ENCODE measurements at regions not wholly inside any gene's neighbourhood (a gene's known extent, or its start where the extent isn't known, plus 50 kb on each side); places are given as distances from the start of the nearest gene placed in this dataset.

DNA sequence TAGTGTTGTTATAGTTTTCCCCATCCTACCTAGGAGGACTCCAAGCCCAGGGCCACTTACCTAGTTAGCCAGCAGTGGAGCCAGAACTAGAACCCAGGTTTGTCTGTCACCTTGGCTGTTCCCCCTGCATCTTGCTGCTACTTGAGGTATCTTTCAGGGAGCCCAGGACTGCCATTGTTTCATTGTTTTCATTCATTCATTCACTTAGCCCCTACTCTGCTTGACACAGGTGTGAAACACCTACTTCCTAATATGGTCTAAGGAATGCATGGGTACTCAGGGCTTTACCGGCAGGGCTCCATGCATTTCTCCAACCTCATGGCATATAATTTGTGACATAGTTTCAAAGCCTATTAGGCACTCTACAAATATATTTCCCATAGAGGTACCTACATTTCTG, 266.6 kb upstream of the TPM1 start:
- H3K79me2 ChIP-seq (ENCODE audit: low read length) = no peaks in the 10 kb centered on the region
- H3K4me2 ChIP-seq (ENCODE audit: low read length) = no peak overlapping the region
- no peak overlapping the region for H2AFZ ChIP-seq (ENCODE audit: low read depth, low read length)
- no peaks in the 10 kb centered on the region for H3K36me3 ChIP-seq (replicated peaks; ENCODE audit: low read depth, low read length)
- H3K27ac ChIP-seq (ENCODE audit: low read length) = no peak overlapping the region
- TF ChIP-seq EZH2phosphoT487 (IDR thresholded peaks at IDR 0.05; ENCODE audit: low read depth) = no peak
- TF ChIP-seq, protein P1, sequence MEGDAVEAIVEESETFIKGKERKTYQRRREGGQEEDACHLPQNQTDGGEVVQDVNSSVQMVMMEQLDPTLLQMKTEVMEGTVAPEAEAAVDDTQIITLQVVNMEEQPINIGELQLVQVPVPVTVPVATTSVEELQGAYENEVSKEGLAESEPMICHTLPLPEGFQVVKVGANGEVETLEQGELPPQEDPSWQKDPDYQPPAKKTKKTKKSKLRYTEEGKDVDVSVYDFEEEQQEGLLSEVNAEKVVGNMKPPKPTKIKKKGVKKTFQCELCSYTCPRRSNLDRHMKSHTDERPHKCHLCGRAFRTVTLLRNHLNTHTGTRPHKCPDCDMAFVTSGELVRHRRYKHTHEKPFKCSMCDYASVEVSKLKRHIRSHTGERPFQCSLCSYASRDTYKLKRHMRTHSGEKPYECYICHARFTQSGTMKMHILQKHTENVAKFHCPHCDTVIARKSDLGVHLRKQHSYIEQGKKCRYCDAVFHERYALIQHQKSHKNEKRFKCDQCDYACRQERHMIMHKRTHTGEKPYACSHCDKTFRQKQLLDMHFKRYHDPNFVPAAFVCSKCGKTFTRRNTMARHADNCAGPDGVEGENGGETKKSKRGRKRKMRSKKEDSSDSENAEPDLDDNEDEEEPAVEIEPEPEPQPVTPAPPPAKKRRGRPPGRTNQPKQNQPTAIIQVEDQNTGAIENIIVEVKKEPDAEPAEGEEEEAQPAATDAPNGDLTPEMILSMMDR (IDR thresholded peaks at IDR 0.05; ENCODE audit: low read depth, low read length) = no peak
- no peaks in the 10 kb centered on the region for H3K27me3 ChIP-seq (ENCODE audit: low read depth, low read length)
- no peaks in the 10 kb centered on the region for H3K9me3 ChIP-seq (ENCODE audit: insufficient read depth, low read length)
- H4K20me1 ChIP-seq (ENCODE audit: insufficient read depth, low read length) = no peaks in the 10 kb centered on the region
- no peak overlapping the region for H3K4me3 ChIP-seq (ENCODE audit: low read length)
- no peaks in the 10 kb centered on the region for H3K4me1 ChIP-seq (ENCODE audit: low read length)
- no peak overlapping the region for H3K9ac ChIP-seq (ENCODE audit: low read length)

DNA sequence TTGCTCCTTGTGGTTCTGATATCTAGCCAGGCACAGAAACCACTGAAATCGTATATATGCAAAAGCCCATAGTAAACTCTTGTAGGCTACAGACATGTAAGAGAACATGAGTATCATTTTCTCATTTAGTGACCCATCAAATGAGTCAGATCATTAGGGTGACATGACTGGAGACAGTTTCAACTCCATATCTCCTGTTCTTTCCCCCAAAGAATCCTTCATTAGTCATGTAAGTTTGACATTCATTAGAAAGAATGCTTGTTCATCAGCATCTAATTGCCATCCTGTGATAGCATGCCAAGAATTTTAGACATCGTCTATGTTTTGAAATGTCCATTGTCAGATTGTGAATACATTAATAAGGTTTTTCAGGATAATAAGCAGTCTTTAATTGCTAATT, 264.9 kb upstream of the TPM1 start:
- no peak overlapping the region for H3K9ac ChIP-seq (ENCODE audit: low read length)
- no peaks in the 10 kb centered on the region for H3K79me2 ChIP-seq (ENCODE audit: low read length)
- H4K20me1 ChIP-seq (ENCODE audit: insufficient read depth, low read length) = no peaks in the 10 kb centered on the region
- no peaks in the 10 kb centered on the region for H3K27me3 ChIP-seq (ENCODE audit: low read depth, low read length)
- H3K27ac ChIP-seq (ENCODE audit: low read length) = no peak overlapping the region
- no peak overlapping the region for H3K4me2 ChIP-seq (ENCODE audit: low read length)
- H2AFZ ChIP-seq (ENCODE audit: low read depth, low read length) = no peak overlapping the region
- no peak overlapping the region for H3K4me3 ChIP-seq (ENCODE audit: low read length)
- TF ChIP-seq, protein P1 (IDR thresholded peaks at IDR 0.05; ENCODE audit: low read depth, low read length) = no peak
- no peak for TF ChIP-seq EZH2phosphoT487 (IDR thresholded peaks at IDR 0.05; ENCODE audit: low read depth)
- no peaks in the 10 kb centered on the region for H3K4me1 ChIP-seq (ENCODE audit: low read length)
- no peaks in the 10 kb centered on the region for H3K36me3 ChIP-seq (replicated peaks; ENCODE audit: low read depth, low read length)
- H3K9me3 ChIP-seq (ENCODE audit: insufficient read depth, low read length) = no peaks in the 10 kb centered on the region

DNA sequence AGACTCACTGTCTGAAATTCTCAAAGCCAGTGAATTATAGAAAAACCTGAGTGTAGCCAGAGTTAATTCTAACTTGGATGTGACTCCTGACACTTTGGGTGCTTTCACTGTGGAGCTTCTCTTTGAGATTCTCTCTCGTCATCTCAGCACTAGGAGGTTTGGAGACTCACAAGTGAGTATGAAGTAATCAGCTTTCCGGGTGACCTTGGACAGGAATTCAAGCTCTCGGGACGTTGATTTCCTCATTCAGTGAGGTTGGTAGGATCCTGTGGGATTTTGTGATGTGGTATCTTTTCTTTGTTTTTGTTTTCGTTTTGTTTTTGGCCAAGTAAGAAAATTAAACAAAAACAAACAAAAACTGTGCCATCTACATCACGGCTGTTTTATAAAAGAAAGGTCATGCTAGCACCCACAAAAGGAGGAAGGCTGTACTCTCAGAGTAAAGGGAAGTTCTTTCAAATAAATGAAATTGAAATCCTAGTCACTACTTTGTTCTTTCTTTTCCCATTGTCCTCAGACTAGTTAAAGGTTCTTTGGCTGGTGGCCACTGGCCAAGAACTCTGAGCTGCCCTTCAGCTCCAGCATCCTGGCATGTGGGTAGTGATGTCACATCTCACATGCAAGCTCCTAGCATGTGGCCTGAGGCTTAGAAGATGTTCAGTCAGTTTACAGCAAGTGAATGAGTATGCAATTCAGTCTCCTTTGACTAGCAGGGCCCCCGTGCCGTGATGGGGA, 263.3 kb upstream of the TPM1 start:
- Histone ChIP-seq H4K20me1 (ENCODE audit: insufficient read depth, low read length) (no peaks in the 10 kb centered on the region), H2AFZ (ENCODE audit: low read depth, low read length) (no peak overlapping the region), H3K4me2 (ENCODE audit: low read length) (no peak overlapping the region), H3K4me3 (ENCODE audit: low read length) (no peak overlapping the region), H3K36me3 (replicated peaks; ENCODE audit: low read depth, low read length) (no peaks in the 10 kb centered on the region), H3K9ac (ENCODE audit: low read length) (no peak overlapping the region), H3K27ac (ENCODE audit: low read length) (no peak overlapping the region), H3K27me3 (ENCODE audit: low read depth, low read length) (no peaks in the 10 kb centered on the region), H3K79me2 (ENCODE audit: low read length) (no peaks in the 10 kb centered on the region), H3K9me3 (ENCODE audit: insufficient read depth, low read length) (no peaks in the 10 kb centered on the region), H3K4me1 (ENCODE audit: low read length) (no peaks in the 10 kb centered on the region)
- no peak for TF ChIP-seq EZH2phosphoT487 (IDR thresholded peaks at IDR 0.05; ENCODE audit: low read depth)
- TF ChIP-seq, protein P1 (IDR thresholded peaks at IDR 0.05; ENCODE audit: low read depth, low read length) = no peak

DNA sequence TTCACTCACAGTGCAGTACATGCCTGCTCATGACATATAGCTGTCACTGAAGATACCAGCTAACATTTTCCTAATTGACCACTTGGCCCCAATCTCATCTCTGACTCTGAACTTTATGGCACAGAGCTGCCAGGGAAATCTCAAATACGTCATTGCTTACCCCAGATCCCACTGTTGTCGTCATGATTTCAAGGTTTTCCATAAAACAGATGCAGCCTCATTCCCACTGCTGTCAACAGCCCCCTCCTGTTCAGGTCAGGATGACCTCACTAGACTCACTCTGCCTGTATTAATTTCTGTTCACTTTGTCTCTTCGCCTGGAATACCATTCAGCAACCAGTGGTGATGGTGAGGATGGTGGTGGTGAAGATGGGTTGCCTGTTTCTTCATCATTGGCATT, 262.6 kb upstream of the TPM1 start:
- H3K27me3 ChIP-seq (ENCODE audit: low read depth, low read length) = no peaks in the 10 kb centered on the region
- no peaks in the 10 kb centered on the region for H3K36me3 ChIP-seq (replicated peaks; ENCODE audit: low read depth, low read length)
- no peak overlapping the region for H3K4me2 ChIP-seq (ENCODE audit: low read length)
- no peaks in the 10 kb centered on the region for H3K79me2 ChIP-seq (ENCODE audit: low read length)
- H3K4me3 ChIP-seq (ENCODE audit: low read length) = no peak overlapping the region
- no peaks in the 10 kb centered on the region for H3K4me1 ChIP-seq (ENCODE audit: low read length)
- H2AFZ ChIP-seq (ENCODE audit: low read depth, low read length) = no peak overlapping the region
- H3K9ac ChIP-seq (ENCODE audit: low read length) = no peak overlapping the region
- no peaks in the 10 kb centered on the region for H3K9me3 ChIP-seq (ENCODE audit: insufficient read depth, low read length)
- H3K27ac ChIP-seq (ENCODE audit: low read length) = no peak overlapping the region
- H4K20me1 ChIP-seq (ENCODE audit: insufficient read depth, low read length) = no peaks in the 10 kb centered on the region
- no peak for TF ChIP-seq EZH2phosphoT487 (IDR thresholded peaks at IDR 0.05; ENCODE audit: low read depth)
- TF ChIP-seq, protein P1 (IDR thresholded peaks at IDR 0.05; ENCODE audit: low read depth, low read length) = no peak

All from OCI-LY3 (cell line).